Esophagus muscularis mucosa (tissue), 4 donors: ENCODE measurements at regions not wholly inside any gene's neighbourhood (a gene's known extent, or its start where the extent isn't known, plus 50 kb on each side); places are given as distances from the start of the nearest gene placed in this dataset.
A peak's percentile ranks its signal among the peaks of the same experiment; 100 is the strongest.
"Not testable (repeated sequence)": the region's sequence is repeated elsewhere in the genome, so short reads cannot be mapped to it uniquely, and the experiment has no call there.

Source experiments
- DNase-seq: peaks from one replicate; pipeline ENCODE4 v3.0.0-alpha.2; 2017; ENCODE audit errors: extremely low spot score
- H3K27ac ChIP-seq, 4 donors: fragments of 200-600 bp; sonication (generic); replicated peaks in 1 of 4; 1 replicate in 3 of 4; 2 replicates in 1 of 4; pipeline ENCODE4 v1.5.1; 2016 to 2019; ENCODE audit warnings: mild to moderate bottlenecking in 1 of 4
- H3K27me3 ChIP-seq, 4 donors: fragments of 200-600 bp; sonication (generic); one replicate each; pipeline versions ENCODE4 v1.5.1 to v1.6.0; 2016 to 2019
- H3K36me3 ChIP-seq, 4 donors: fragments of 200-600 bp; sonication (generic); one replicate each; pipeline ENCODE4 v1.5.1; 2016 to 2019
- H3K4me1 ChIP-seq, 4 donors: fragments of 200-600 bp; sonication (generic); one replicate each; pipeline ENCODE4 v1.5.1; 2016 to 2019
- H3K4me3 ChIP-seq, 4 donors: fragments of 200-600 bp; sonication (generic); 1 replicate in 2 of 4; 2 replicates in 2 of 4; pipeline ENCODE4 v1.5.1; 2016 to 2019; ENCODE audit warnings: mild to moderate bottlenecking in 4 of 4, moderate library complexity in 1 of 4
- H3K9me3 ChIP-seq, 4 donors: fragments of 200-600 bp; sonication (generic); 1 replicate in 3 of 4; 2 replicates in 1 of 4; pipeline ENCODE4 v1.5.1; 2016 to 2019
- EP300 ChIP-seq: sonication (generic); formaldehyde crosslinking; IDR thresholded peaks from one replicate; pipeline ENCODE4 v1.6.1; 2017; ENCODE audit warnings: antibody characterized with exemption
- POLR2A ChIP-seq: fragments of 450-650 bp; IDR thresholded peaks from one replicate; pipeline ENCODE4 v1.6.1; 2017; ENCODE audit warnings: antibody characterized with exemption, moderate library complexity, mild to moderate bottlenecking, low read depth
- POLR2AphosphoS5 ChIP-seq, 2 donors: sonication (generic); formaldehyde crosslinking; IDR thresholded peaks; one replicate each; pipeline ENCODE4 v1.6.1; 2017; ENCODE audit warnings: antibody characterized with exemption in 2 of 2
- whole genome bisulfite sequencing: methylation state at CpG from one replicate; pipeline ENCODE4 v1.1.5; 2018; 5-methylcytosine and 5-hydroxymethylcytosine counted together
- intact Hi-C: fragments of 100-400 bp; cut with DNase I; formaldehyde crosslinking; loops from one replicate; pipeline ENCODE4 v1.15.1; 2023
- TF ChIP-seq, protein P1 (sequence below), 3 experiments: fragments of 200-600 bp in 2 of 3; fragments of 450-650 bp in 1 of 3; sonication (generic) in 2 of 3; IDR thresholded peaks; one replicate each; pipeline ENCODE4 v1.5.1; 2017 to 2019; ENCODE audit warnings: antibody characterized with exemption in 3 of 3, mild to moderate bottlenecking in 2 of 3, moderate library complexity in 1 of 3

DNA sequence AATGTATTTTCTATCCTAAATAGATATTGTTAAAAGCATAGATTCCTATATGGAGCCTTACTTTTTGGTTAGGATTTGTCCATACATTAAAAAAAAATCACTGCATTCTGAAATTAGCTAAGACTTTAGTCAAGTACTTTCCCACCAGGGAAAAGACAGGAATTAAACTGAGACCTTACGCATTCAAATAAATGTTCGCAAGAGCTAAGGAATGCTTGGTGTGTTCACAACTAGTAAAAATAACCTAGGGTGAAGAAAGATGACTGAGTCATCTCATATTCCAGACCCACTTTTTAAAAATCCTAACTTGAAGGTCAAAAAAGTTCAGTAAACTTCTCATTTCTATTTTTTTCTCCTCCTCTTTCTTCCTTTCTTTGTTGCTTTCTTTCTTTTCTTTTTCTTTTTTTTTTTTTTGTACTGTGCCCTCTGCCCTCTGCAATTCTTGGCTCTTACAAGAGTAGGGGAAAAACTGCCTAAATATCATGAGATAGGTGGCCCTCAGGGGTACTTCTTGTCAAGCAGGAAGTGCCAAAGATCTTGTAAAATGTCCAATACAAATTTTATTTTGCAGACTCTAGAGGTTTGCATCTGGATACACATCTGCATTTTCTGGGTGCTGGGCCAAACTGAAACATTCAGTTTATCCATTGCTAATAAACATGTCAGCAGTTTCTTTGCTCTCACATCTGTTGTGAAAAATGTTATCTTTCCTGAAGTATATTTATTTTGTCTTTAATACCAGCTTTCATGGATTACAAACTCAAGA is 121.4 kb upstream of the GORAB start:
- Histone ChIP-seq H3K9me3 (no peaks in the 10 kb centered on the region), H3K4me1 (peaks cover 13 to 41% (median 30%) of the 10 kb centered on the region in 4 donors), H3K27me3 (no peaks in the 10 kb centered on the region), H3K27ac (peak overlapping the region; percentile 63 to 79 (median 64)), H3K4me3 (no peak overlapping the region), H3K36me3 (no peaks in the 10 kb centered on the region)
- intact Hi-C loops, result no loop called here
- no peak for DNase-seq
- WGBS, result 53% methylated on average over 2 of the region's 2 CpGs
- TF ChIP-seq POLR2AphosphoS5 (IDR thresholded peaks at IDR 0.05) (peak in 1 of 2 donors; percentile 52), EP300 (no peak)

GRCh38 chr1:170414989-170415709 is 116.8 kb upstream of the GORAB start:
- H3K36me3 ChIP-seq, result no peaks in the 10 kb centered on the region
- H3K4me3 ChIP-seq, result no peak overlapping the region
- peaks cover 13 to 40% (median 34%) of the 10 kb centered on the region in 4 donors for H3K4me1 ChIP-seq
- TF ChIP-seq POLR2AphosphoS5 (IDR thresholded peaks at IDR 0.05) (no peak), POLR2A (no peak), EP300 (no peak)
- TF ChIP-seq, protein P1, sequence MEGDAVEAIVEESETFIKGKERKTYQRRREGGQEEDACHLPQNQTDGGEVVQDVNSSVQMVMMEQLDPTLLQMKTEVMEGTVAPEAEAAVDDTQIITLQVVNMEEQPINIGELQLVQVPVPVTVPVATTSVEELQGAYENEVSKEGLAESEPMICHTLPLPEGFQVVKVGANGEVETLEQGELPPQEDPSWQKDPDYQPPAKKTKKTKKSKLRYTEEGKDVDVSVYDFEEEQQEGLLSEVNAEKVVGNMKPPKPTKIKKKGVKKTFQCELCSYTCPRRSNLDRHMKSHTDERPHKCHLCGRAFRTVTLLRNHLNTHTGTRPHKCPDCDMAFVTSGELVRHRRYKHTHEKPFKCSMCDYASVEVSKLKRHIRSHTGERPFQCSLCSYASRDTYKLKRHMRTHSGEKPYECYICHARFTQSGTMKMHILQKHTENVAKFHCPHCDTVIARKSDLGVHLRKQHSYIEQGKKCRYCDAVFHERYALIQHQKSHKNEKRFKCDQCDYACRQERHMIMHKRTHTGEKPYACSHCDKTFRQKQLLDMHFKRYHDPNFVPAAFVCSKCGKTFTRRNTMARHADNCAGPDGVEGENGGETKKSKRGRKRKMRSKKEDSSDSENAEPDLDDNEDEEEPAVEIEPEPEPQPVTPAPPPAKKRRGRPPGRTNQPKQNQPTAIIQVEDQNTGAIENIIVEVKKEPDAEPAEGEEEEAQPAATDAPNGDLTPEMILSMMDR (IDR thresholded peaks at IDR 0.05), result no peak
- intact Hi-C loops, result no loop called here
- WGBS, result 39% methylated on average over 3 of the region's 3 CpGs
- peak overlapping the region; percentile 55 to 62 (median 58) for H3K27ac ChIP-seq
- H3K27me3 ChIP-seq, result no peaks in the 10 kb centered on the region
- H3K9me3 ChIP-seq, result no peaks in the 10 kb centered on the region
- DNase-seq, result no peak

- TF ChIP-seq, protein P1 (IDR thresholded peaks at IDR 0.05), result no peak
- no peak for TF ChIP-seq POLR2AphosphoS5 (IDR thresholded peaks at IDR 0.05)
- no peak for TF ChIP-seq POLR2A
- TF ChIP-seq EP300, result no peak
- intact Hi-C loops, result no loop called here
- Histone ChIP-seq H3K27me3 (no peaks in the 10 kb centered on the region), H3K36me3 (no peaks in the 10 kb centered on the region), H3K27ac (peak overlapping the region; percentile 55 to 62 (median 58)), H3K4me3 (no peak overlapping the region), H3K9me3 (no peaks in the 10 kb centered on the region), H3K4me1 (peaks cover 10 to 33% (median 29%) of the 10 kb centered on the region in 4 donors)
- WGBS, result 56% methylated on average over 4 of the region's 4 CpGs
- DNase-seq, result no peak
Observed at GRCh38 chr1:170415710-170416372, 116.1 kb upstream of the GORAB start.

GRCh38 chr1:170424346-170424745 is 107.6 kb upstream of the GORAB start:
- intact Hi-C loops, result no loop called here
- H3K4me1 ChIP-seq, result no peaks in the 10 kb centered on the region
- no peaks in the 10 kb centered on the region for H3K9me3 ChIP-seq
- H3K4me3 ChIP-seq, result no peak overlapping the region
- no peak overlapping the region for H3K27ac ChIP-seq
- TF ChIP-seq EP300 (no peak), POLR2AphosphoS5 (IDR thresholded peaks at IDR 0.05) (no peak), POLR2A (no peak)
- TF ChIP-seq, protein P1 (IDR thresholded peaks at IDR 0.05), result no peak
- H3K36me3 ChIP-seq, result no peaks in the 10 kb centered on the region
- 42% methylated on average over 1 of the region's 1 CpG for WGBS
- no peaks in the 10 kb centered on the region for H3K27me3 ChIP-seq
- DNase-seq, result no peak

DNA sequence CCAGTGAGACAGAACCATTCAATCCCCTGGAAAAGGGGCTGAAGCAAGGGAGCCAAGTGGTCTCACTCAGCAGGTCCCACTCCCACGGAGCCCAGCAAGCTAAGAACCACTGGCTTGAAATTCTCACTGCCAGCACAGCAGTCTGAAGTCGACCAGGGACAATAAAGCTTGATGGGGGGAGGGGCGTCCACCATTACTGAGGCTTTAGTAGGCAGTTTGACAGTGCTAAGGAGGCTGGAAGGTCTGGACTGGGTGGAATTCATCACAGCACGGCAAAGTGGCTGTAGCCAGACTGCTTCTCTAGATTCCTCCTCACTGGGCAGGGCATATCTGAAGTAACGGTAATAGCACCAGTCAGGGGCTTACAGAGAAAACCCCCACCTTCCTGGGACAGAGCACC is 105.4 kb upstream of the GORAB start:
- H3K9me3 ChIP-seq, result no peaks in the 10 kb centered on the region
- no peak for TF ChIP-seq POLR2A
- TF ChIP-seq, protein P1 (IDR thresholded peaks at IDR 0.05), result no peak
- 52% methylated on average over 5 of the region's 5 CpGs for WGBS

DNA sequence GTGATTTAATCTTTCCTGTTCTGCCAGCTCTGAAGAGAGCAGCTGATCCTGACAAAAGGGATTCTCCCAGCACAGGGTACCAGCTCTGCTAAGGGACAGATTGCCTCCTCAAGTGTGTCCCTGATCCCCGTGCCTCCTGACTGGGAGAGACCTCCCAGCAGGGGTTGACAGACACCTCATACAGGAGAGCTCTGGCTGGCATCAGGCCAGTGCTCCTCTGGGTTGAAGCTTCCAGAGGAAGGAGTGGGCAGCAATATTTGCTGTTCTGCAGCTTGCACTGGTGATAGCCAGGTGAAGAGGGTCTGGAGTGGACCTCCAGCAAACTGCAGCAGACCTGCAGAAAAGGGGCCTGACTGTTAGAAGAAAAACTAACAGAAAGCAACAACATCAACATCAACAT is 105.0 kb upstream of the GORAB start:
- H3K9me3 ChIP-seq, intact Hi-C loops: not testable (repeated sequence)
- WGBS, result 73% methylated on average over 1 of the region's 1 CpG

More for the DNA sequence above, 105.4 kb upstream of the GORAB start:
- Histone ChIP-seq H3K4me3 (no peak overlapping the region), H3K27ac (no peak overlapping the region), H3K4me1 (no peaks in the 10 kb centered on the region), H3K36me3 (no peaks in the 10 kb centered on the region), H3K27me3 (no peaks in the 10 kb centered on the region)
- intact Hi-C loops, result no loop called here
- no peak for DNase-seq

More for the DNA sequence above, 105.0 kb upstream of the GORAB start:
- not testable (repeated sequence) for H3K36me3 ChIP-seq, H3K27ac ChIP-seq, DNase-seq, H3K27me3 ChIP-seq, H3K4me1 ChIP-seq, H3K4me3 ChIP-seq
